T follicular helper cell (primary cell): ENCODE measurements at regions not wholly inside any gene's neighbourhood (a gene's known extent, or its start where the extent isn't known, plus 50 kb on each side); places are given as distances from the start of the nearest gene placed in this dataset.

Source experiments
- DNase-seq: peaks from one replicate; pipeline ENCODE4 v3.0.0-alpha.2; 2020; ENCODE audit warnings: low read depth

GRCh38 chr12:67909681-67910080, 79.6 kb upstream of the IFNG-AS1 start:
- DNase-seq = no peak

GRCh38 chr12:67910360-67911274, 78.6 kb upstream of the IFNG-AS1 start:
- DNase-seq = no peak

GRCh38 chr12:67911275-67911600, 78.0 kb upstream of the IFNG-AS1 start:
- no peak for DNase-seq

GRCh38 chr12:67911789-67912188, 77.5 kb upstream of the IFNG-AS1 start:
- DNase-seq = no peak

- DNase-seq = no peak
These were observed 73.9 kb upstream of the IFNG-AS1 start for GRCh38 chr12:67915335-67915851.

- no peak for DNase-seq
These were observed 72.8 kb upstream of the IFNG-AS1 start for GRCh38 chr12:67916266-67916970.

GRCh38 chr12:67917811-67918210, 71.4 kb upstream of the IFNG-AS1 start:
- no peak for DNase-seq

- DNase-seq = no peak
These were observed 70.8 kb upstream of the IFNG-AS1 start for GRCh38 chr12:67918441-67918840.

GRCh38 chr12:67919406-67919805, 69.8 kb upstream of the IFNG-AS1 start:
- no peak for DNase-seq

GRCh38 chr12:67920413-67920812, 68.8 kb upstream of the IFNG-AS1 start:
- DNase-seq = no peak

GRCh38 chr12:67921286-67921685, 68.0 kb upstream of the IFNG-AS1 start:
- no peak for DNase-seq

- DNase-seq = no peak
These were observed 67.0 kb upstream of the IFNG-AS1 start for GRCh38 chr12:67922245-67922644.

- DNase-seq = no peak
These were observed 64.2 kb upstream of the IFNG-AS1 start for GRCh38 chr12:67925077-67925476.

GRCh38 chr12:67925552-67925951, 63.7 kb upstream of the IFNG-AS1 start:
- DNase-seq = no peak

- DNase-seq = no peak
These were observed 63.2 kb upstream of the IFNG-AS1 start for GRCh38 chr12:67926063-67926462.

GRCh38 chr12:67927324-67927723, 61.9 kb upstream of the IFNG-AS1 start:
- no peak for DNase-seq

- DNase-seq = no peak
These were observed 61.4 kb upstream of the IFNG-AS1 start for GRCh38 chr12:67927815-67928214.

GRCh38 chr12:67928621-67929383, 60.4 kb upstream of the IFNG-AS1 start:
- DNase-seq = no peak

GRCh38 chr12:67929384-67929772, 59.9 kb upstream of the IFNG-AS1 start:
- DNase-seq = no peak

GRCh38 chr12:67937822-67938221, 51.4 kb upstream of the IFNG-AS1 start:
- no peak for DNase-seq
